Activated CD4-positive, alpha-beta T cell treated with anti-CD3 and anti-CD28 coated beads, Interleukin-2, amount 10 ng/mL, durations not matched to agents 7 days and 5 days (primary cell): ENCODE measurements at regions not wholly inside any gene's neighbourhood (a gene's known extent, or its start where the extent isn't known, plus 50 kb on each side); places are given as distances from the start of the nearest gene placed in this dataset.

Experiments
- CTCF ChIA-PET: fragments of 350-600 bp; sonication (Branson Sonifier 250); formaldehyde crosslinking; loops from one replicate; lab custom pipeline; 2021; ENCODE audit warnings: antibody characterized with exemption; lab: Charles Lee
- POLR2A ChIA-PET: fragments of 350-600 bp; sonication (Branson Sonifier 250); formaldehyde crosslinking; loops from one replicate; lab custom pipeline; 2021; ENCODE audit warnings: antibody characterized with exemption; lab: Charles Lee
- DNase-seq: peaks from one replicate; pipeline ENCODE4 v3.0.0-alpha.2; 2020
- H3K27ac Mint-ChIP-seq: one replicate; pipeline ENCODE4 v1.8.0; 2021; ENCODE audit warnings: mild to moderate bottlenecking, moderate library complexity, mixed read lengths
- H3K27me3 Mint-ChIP-seq: one replicate; pipeline ENCODE4 v1.8.0; 2021; ENCODE audit warnings: mixed read lengths
- H3K36me3 Mint-ChIP-seq: one replicate; pipeline ENCODE4 v1.8.0; 2021; ENCODE audit warnings: low read depth, mixed read lengths
- H3K4me1 Mint-ChIP-seq: one replicate; pipeline ENCODE4 v1.8.0; 2021; ENCODE audit warnings: mixed read lengths
- H3K4me3 Mint-ChIP-seq: one replicate; pipeline ENCODE4 v1.8.0; 2021; ENCODE audit warnings: mild to moderate bottlenecking, moderate library complexity, mixed read lengths
- H3K9me3 Mint-ChIP-seq: one replicate; pipeline ENCODE4 v1.8.0; 2021; ENCODE audit warnings: mixed read lengths

- DNase-seq: no peak
- H3K27me3 Mint-ChIP-seq: no peaks in the 10 kb centered on the region
- ChIA-PET POLR2A (no interaction called here), CTCF (no interaction called here)
- no peaks in the 10 kb centered on the region for H3K36me3 Mint-ChIP-seq
- H3K9me3 Mint-ChIP-seq: peaks cover 2% of the 10 kb centered on the region
- H3K27ac Mint-ChIP-seq: no peak overlapping the region
- peaks cover 14% of the 10 kb centered on the region for H3K4me1 Mint-ChIP-seq
- H3K4me3 Mint-ChIP-seq: no peak overlapping the region
Measured at GRCh38 chr5:67310169-67310568, 113.6 kb upstream of the CD180 start.

- peaks cover 14% of the 10 kb centered on the region for H3K4me1 Mint-ChIP-seq
- POLR2A ChIA-PET: no interaction called here
Measured at GRCh38 chr5:67308988-67309688, 112.5 kb upstream of the CD180 start.

GRCh38 chr5:67306965-67307607 lies 110.5 kb upstream of the CD180 start:
- Mint-ChIP-seq H3K4me3 (no peak overlapping the region), H3K9me3 (no peaks in the 10 kb centered on the region), H3K27me3 (no peaks in the 10 kb centered on the region), H3K27ac (no peak overlapping the region), H3K4me1 (peaks cover 14% of the 10 kb centered on the region), H3K36me3 (no peaks in the 10 kb centered on the region)
- DNase-seq: no peak
- ChIA-PET POLR2A (no interaction called here), CTCF (interaction anchor here (1.0 kb wide), 1 partner anchor 10 kb away, joined by 5 read pairs; no protein-coding TSS in a partner anchor)

More at GRCh38 chr5:67308988-67309688, 112.5 kb upstream of the CD180 start:
- no peak overlapping the region for H3K27ac Mint-ChIP-seq
- no peak for DNase-seq
- no peaks in the 10 kb centered on the region for H3K36me3 Mint-ChIP-seq
- H3K27me3 Mint-ChIP-seq: no peaks in the 10 kb centered on the region
- CTCF ChIA-PET: interaction anchor here (0.6 to 0.9 kb wide), 3 partner anchors 10 to 152 kb away, joined by 3 read pairs; no protein-coding TSS in a partner anchor
- no peaks in the 10 kb centered on the region for H3K9me3 Mint-ChIP-seq
- H3K4me3 Mint-ChIP-seq: no peak overlapping the region

GRCh38 chr5:67305913-67306710 lies 109.5 kb upstream of the CD180 start:
- Mint-ChIP-seq H3K27ac (no peak overlapping the region), H3K4me3 (no peak overlapping the region), H3K9me3 (no peaks in the 10 kb centered on the region), H3K36me3 (no peaks in the 10 kb centered on the region), H3K4me1 (peaks cover 14% of the 10 kb centered on the region), H3K27me3 (no peaks in the 10 kb centered on the region)
- ChIA-PET POLR2A (interaction anchor here (0.7 kb wide), 1 partner anchor 58 kb away, joined by 3 read pairs; no protein-coding TSS in a partner anchor), CTCF (interaction anchor here (1.0 kb wide), 2 partner anchors 11 to 44 kb away, joined by 3 to 5 read pairs; no protein-coding TSS in a partner anchor)
- no peak for DNase-seq

GRCh38 chr5:67305401-67305800 lies 108.8 kb upstream of the CD180 start:
- H3K27me3 Mint-ChIP-seq: no peaks in the 10 kb centered on the region
- H3K4me1 Mint-ChIP-seq: peaks cover 14% of the 10 kb centered on the region
- CTCF ChIA-PET: interaction anchor here (0.6 kb wide), 1 partner anchor 950 kb away, joined by 3 read pairs; no protein-coding TSS in a partner anchor
- DNase-seq: no peak
- POLR2A ChIA-PET: no interaction called here
- H3K36me3 Mint-ChIP-seq: no peaks in the 10 kb centered on the region
- H3K27ac Mint-ChIP-seq: no peak overlapping the region
- no peaks in the 10 kb centered on the region for H3K9me3 Mint-ChIP-seq
- no peak overlapping the region for H3K4me3 Mint-ChIP-seq

- Mint-ChIP-seq H3K4me1 (peaks cover 14% of the 10 kb centered on the region), H3K4me3 (no peak overlapping the region), H3K27me3 (peaks cover 1% of the 10 kb centered on the region), H3K9me3 (no peaks in the 10 kb centered on the region), H3K27ac (no peak overlapping the region), H3K36me3 (no peaks in the 10 kb centered on the region)
- no peak for DNase-seq
- ChIA-PET CTCF (no interaction called here), POLR2A (no interaction called here)
Measured at GRCh38 chr5:67303356-67303755, 106.8 kb upstream of the CD180 start.

- ChIA-PET POLR2A (no interaction called here), CTCF (no interaction called here)
- H3K4me3 Mint-ChIP-seq: no peak overlapping the region
- peaks cover 3% of the 10 kb centered on the region for H3K4me1 Mint-ChIP-seq
- no peak overlapping the region for H3K27ac Mint-ChIP-seq
- peaks cover 6% of the 10 kb centered on the region for H3K9me3 Mint-ChIP-seq
- no peaks in the 10 kb centered on the region for H3K36me3 Mint-ChIP-seq
- no peak for DNase-seq
- peaks cover 1% of the 10 kb centered on the region for H3K27me3 Mint-ChIP-seq
Measured at GRCh38 chr5:67301285-67301903, 104.8 kb upstream of the CD180 start.

- ChIA-PET POLR2A (no interaction called here), CTCF (no interaction called here)
- H3K9me3 Mint-ChIP-seq: peaks cover 6% of the 10 kb centered on the region
- no peak overlapping the region for H3K4me3 Mint-ChIP-seq
- H3K27me3 Mint-ChIP-seq: peaks cover 1% of the 10 kb centered on the region
- no peaks in the 10 kb centered on the region for H3K36me3 Mint-ChIP-seq
- H3K4me1 Mint-ChIP-seq: no peaks in the 10 kb centered on the region
- H3K27ac Mint-ChIP-seq: no peak overlapping the region
- DNase-seq: no peak
Measured at GRCh38 chr5:67300326-67300725, 103.7 kb upstream of the CD180 start.

- CTCF ChIA-PET: no interaction called here
- no peak for DNase-seq
- POLR2A ChIA-PET: no interaction called here
- H3K27ac Mint-ChIP-seq: no peak overlapping the region
- no peaks in the 10 kb centered on the region for H3K4me1 Mint-ChIP-seq
- H3K36me3 Mint-ChIP-seq: no peaks in the 10 kb centered on the region
- H3K4me3 Mint-ChIP-seq: no peak overlapping the region
- H3K9me3 Mint-ChIP-seq: peaks cover 6% of the 10 kb centered on the region
- H3K27me3 Mint-ChIP-seq: peaks cover 1% of the 10 kb centered on the region
Measured at GRCh38 chr5:67299231-67299735, 102.7 kb upstream of the CD180 start.

GRCh38 chr5:67297802-67298532 lies 101.4 kb upstream of the CD180 start:
- POLR2A ChIA-PET: no interaction called here
- DNase-seq: no peak
- H3K27ac Mint-ChIP-seq: no peak overlapping the region
- no peaks in the 10 kb centered on the region for H3K36me3 Mint-ChIP-seq
- H3K9me3 Mint-ChIP-seq: peaks cover 6% of the 10 kb centered on the region
- H3K4me1 Mint-ChIP-seq: no peaks in the 10 kb centered on the region
- CTCF ChIA-PET: no interaction called here
- no peak overlapping the region for H3K4me3 Mint-ChIP-seq
- H3K27me3 Mint-ChIP-seq: peaks cover 1% of the 10 kb centered on the region

GRCh38 chr5:67297376-67297775 lies 100.8 kb upstream of the CD180 start:
- H3K27me3 Mint-ChIP-seq: peaks cover 1% of the 10 kb centered on the region
- POLR2A ChIA-PET: no interaction called here
- no peak overlapping the region for H3K27ac Mint-ChIP-seq
- H3K4me1 Mint-ChIP-seq: no peaks in the 10 kb centered on the region
- DNase-seq: no peak
- peaks cover 6% of the 10 kb centered on the region for H3K9me3 Mint-ChIP-seq
- H3K4me3 Mint-ChIP-seq: no peak overlapping the region
- H3K36me3 Mint-ChIP-seq: no peaks in the 10 kb centered on the region
- CTCF ChIA-PET: no interaction called here
